Karpas-422 (cell line): ENCODE measurements at regions not wholly inside any gene's neighbourhood (a gene's known extent, or its start where the extent isn't known, plus 50 kb on each side); places are given as distances from the start of the nearest gene placed in this dataset.

Experiments
- DNase-seq: peaks from one replicate; pipeline ENCODE4 v3.0.0-alpha.2; 2015
- H2AFZ ChIP-seq: fragments of 200-600 bp; sonication (generic); 2 replicates; pipeline ENCODE4 v1.6.1; 2014; ENCODE audit warnings: antibody characterized with exemption, low read length, mixed read lengths
- H3K27ac ChIP-seq: fragments of 200-600 bp; sonication (generic); 2 replicates; pipeline ENCODE4 v1.5.1; 2014; ENCODE audit warnings: mild to moderate bottlenecking, low read length, moderate library complexity
- H3K27me3 ChIP-seq: fragments of 200-600 bp; sonication (generic); 2 replicates; pipeline ENCODE4 v1.6.1; 2014; ENCODE audit warnings: low read length, mixed read lengths
- H3K36me3 ChIP-seq: fragments of 200-600 bp; sonication (generic); 2 replicates; pipeline ENCODE4 v1.6.1; 2014; ENCODE audit warnings: low read length, mixed read lengths; ENCODE audit not compliant: insufficient read depth
- H3K4me1 ChIP-seq: fragments of 200-600 bp; sonication (generic); 2 replicates; pipeline ENCODE4 v1.6.1; 2014; ENCODE audit warnings: mild to moderate bottlenecking, low read length, mixed read lengths
- H3K4me2 ChIP-seq: fragments of 200-600 bp; sonication (generic); 2 replicates; pipeline ENCODE4 v1.6.1; 2014; ENCODE audit warnings: low read length, low read depth, mild to moderate bottlenecking; ENCODE audit not compliant: poor library complexity, severe bottlenecking
- H3K4me3 ChIP-seq: fragments of 200-600 bp; sonication (generic); 2 replicates; pipeline ENCODE4 v1.5.1; 2014; ENCODE audit warnings: mild to moderate bottlenecking, antibody characterized with exemption, low read length, mixed read lengths
- H3K79me2 ChIP-seq: fragments of 200-600 bp; sonication (generic); 2 replicates; pipeline ENCODE4 v1.6.1; 2014; ENCODE audit warnings: mild to moderate bottlenecking, low read length, mixed read lengths
- H3K9ac ChIP-seq: fragments of 200-600 bp; sonication (generic); 2 replicates; pipeline ENCODE4 v1.6.0; 2014; ENCODE audit warnings: low read length
- H3K9me2 ChIP-seq: fragments of 200-600 bp; sonication (generic), shearing (Covaris generic); replicated peaks from 2 replicates; pipeline ENCODE4 v1.6.0; 2014; ENCODE audit warnings: mild to moderate bottlenecking, low read length, moderate library complexity; ENCODE audit not compliant: insufficient read depth
- H3K9me3 ChIP-seq: fragments of 300-700, 200-600 bp; sonication (generic); 2 replicates; pipeline ENCODE4 v1.6.1; 2014; ENCODE audit warnings: low read length, mixed read lengths
- H4K20me1 ChIP-seq: fragments of 200-600 bp; sonication (generic); 2 replicates; pipeline ENCODE4 v1.6.1; 2014; ENCODE audit warnings: mild to moderate bottlenecking, antibody characterized with exemption, low read length, low read depth; ENCODE audit not compliant: insufficient read depth

DNA sequence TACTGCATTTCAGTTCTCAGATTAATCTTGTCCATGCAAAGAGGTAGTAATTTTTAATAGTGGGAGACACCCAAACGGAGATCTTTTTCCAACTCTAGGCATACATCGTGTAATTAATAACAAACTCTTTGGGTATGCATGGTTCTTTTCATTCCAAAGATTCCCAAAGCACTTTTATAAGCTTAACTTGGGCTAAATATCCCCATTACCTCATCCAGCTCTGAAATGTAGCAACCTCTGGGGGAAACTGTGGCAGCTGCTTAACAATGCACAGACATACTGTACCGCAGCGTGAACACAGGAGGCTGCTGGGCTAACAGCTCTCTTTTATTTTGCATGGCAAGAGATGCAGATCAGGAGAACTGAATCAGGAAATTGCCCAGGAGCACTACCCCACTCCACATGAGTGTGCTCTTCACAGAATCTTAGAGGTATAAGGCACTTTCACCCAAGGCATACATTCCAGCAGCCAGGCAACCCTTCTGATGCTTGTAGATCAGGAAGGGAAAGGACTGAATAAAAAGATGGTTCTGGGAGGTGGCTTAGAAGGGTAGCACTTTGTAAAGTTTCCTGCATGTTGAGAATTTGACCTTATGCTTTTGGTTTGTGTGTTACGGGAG lies 114.4 kb upstream of the GLI3 start:
- no peak overlapping the region for H3K4me2 ChIP-seq
- H3K4me1 ChIP-seq = no peaks in the 10 kb centered on the region
- H3K9me3 ChIP-seq = no peaks in the 10 kb centered on the region
- H3K4me3 ChIP-seq = no peak overlapping the region
- no peaks in the 10 kb centered on the region for H3K27me3 ChIP-seq
- H3K27ac ChIP-seq = no peak overlapping the region
- DNase-seq = no peak
- no peak overlapping the region for H2AFZ ChIP-seq
- no peaks in the 10 kb centered on the region for H4K20me1 ChIP-seq
- H3K9me2 ChIP-seq = no peaks in the 10 kb centered on the region
- no peaks in the 10 kb centered on the region for H3K36me3 ChIP-seq
- no peaks in the 10 kb centered on the region for H3K79me2 ChIP-seq
- H3K9ac ChIP-seq = no peak overlapping the region

DNA sequence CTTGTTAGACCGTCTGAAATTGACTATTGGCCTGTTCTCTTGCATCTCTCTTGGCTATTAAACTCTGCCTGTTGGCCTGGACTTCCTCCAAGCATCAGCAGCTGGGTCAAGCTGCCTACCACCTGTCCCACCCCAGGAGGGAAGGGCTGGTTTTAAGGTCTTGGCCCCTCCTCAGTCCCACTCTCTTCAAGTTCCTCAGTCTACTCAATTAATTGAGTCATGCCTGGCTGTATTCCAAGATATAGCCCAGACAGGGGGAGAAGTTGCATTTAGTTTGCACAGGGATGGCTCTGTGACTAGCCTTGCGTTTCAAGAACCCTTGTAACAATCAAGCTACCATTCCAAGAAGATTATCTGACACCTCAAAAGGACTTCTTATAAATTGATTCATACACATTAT lies 113.8 kb upstream of the GLI3 start:
- DNase-seq = no peak
- Histone ChIP-seq H3K4me1 (no peaks in the 10 kb centered on the region), H3K27me3 (no peaks in the 10 kb centered on the region), H2AFZ (no peak overlapping the region), H3K4me2 (no peak overlapping the region), H3K9me2 (no peaks in the 10 kb centered on the region), H4K20me1 (no peaks in the 10 kb centered on the region), H3K36me3 (no peaks in the 10 kb centered on the region), H3K9me3 (no peaks in the 10 kb centered on the region), H3K9ac (no peak overlapping the region), H3K79me2 (no peaks in the 10 kb centered on the region), H3K27ac (no peak overlapping the region), H3K4me3 (no peak overlapping the region)

DNA sequence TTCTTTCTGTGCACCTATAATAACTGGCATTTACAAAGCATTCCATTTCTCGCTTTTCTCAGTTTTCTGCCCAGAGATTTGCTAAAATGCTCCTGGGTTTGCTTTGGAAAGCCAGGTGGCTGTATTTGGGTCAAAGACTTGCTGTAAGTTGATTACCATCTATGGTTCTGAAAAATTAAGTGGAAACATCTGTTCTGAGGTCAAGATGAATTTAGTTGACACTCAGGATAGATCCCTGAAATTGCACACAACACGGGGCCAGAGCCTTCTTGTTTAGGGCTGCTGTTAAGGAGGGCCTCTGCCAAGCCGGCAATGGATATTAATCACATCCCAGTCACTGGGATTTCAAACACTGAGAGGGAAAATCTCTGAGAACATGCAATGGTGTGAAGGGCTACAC lies 111.6 kb upstream of the GLI3 start:
- Histone ChIP-seq H3K9me2 (no peaks in the 10 kb centered on the region), H3K9ac (no peak overlapping the region), H3K9me3 (no peaks in the 10 kb centered on the region), H3K4me2 (no peak overlapping the region), H3K27ac (no peak overlapping the region), H2AFZ (no peak overlapping the region), H3K4me3 (no peak overlapping the region), H3K27me3 (no peaks in the 10 kb centered on the region), H4K20me1 (no peaks in the 10 kb centered on the region), H3K36me3 (no peaks in the 10 kb centered on the region), H3K79me2 (no peaks in the 10 kb centered on the region), H3K4me1 (no peaks in the 10 kb centered on the region)
- DNase-seq = no peak

DNA sequence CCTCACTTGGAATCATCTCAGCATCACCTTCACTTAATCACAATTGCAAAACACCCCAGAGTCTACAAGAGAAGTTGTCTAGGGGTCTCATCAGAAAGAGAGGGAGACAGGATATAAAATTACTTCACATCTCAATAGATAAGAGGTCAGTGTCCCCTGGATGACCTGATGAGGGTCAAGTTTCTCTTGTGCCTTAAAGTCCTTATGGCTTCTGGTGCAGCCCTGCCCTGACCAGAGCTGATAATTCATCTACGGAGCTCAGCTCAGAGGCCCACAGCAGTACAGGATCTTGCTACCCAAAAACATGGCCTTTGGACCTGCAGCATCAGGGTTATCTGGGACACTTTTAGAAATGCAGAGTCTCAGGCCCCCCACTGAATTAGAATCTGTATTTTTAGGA lies 111.1 kb upstream of the GLI3 start:
- Histone ChIP-seq H3K9ac (no peak overlapping the region), H3K9me2 (no peaks in the 10 kb centered on the region), H4K20me1 (no peaks in the 10 kb centered on the region), H2AFZ (no peak overlapping the region), H3K4me1 (no peaks in the 10 kb centered on the region), H3K36me3 (no peaks in the 10 kb centered on the region), H3K4me2 (no peak overlapping the region), H3K27me3 (no peaks in the 10 kb centered on the region), H3K9me3 (no peaks in the 10 kb centered on the region), H3K79me2 (no peaks in the 10 kb centered on the region), H3K4me3 (no peak overlapping the region), H3K27ac (no peak overlapping the region)
- no peak for DNase-seq

DNA sequence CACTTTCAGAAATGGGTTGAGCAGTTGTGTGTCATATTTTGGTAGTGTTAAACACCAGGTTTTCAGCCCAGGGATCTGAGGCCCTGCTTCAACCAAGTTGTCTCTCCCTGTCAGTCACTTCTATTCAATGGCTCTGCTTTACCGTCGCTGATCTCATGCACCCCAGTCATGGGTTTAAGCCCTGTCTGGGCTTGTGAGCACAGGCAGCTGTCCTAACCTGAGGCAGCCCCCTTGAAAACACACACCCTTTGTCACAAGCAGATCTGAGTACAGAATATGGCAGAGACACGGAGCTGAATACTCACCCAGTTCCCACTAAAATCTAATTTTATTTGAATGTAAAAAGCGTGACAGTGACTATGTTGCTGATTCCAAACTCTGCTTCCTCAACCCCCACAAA lies 110.6 kb upstream of the GLI3 start:
- no peak for DNase-seq
- Histone ChIP-seq H3K79me2 (no peaks in the 10 kb centered on the region), H3K27ac (no peak overlapping the region), H3K27me3 (no peaks in the 10 kb centered on the region), H4K20me1 (no peaks in the 10 kb centered on the region), H3K9me3 (no peaks in the 10 kb centered on the region), H3K4me3 (no peak overlapping the region), H3K36me3 (no peaks in the 10 kb centered on the region), H3K9ac (no peak overlapping the region), H2AFZ (no peak overlapping the region), H3K4me2 (no peak overlapping the region), H3K4me1 (no peaks in the 10 kb centered on the region), H3K9me2 (no peaks in the 10 kb centered on the region)

DNA sequence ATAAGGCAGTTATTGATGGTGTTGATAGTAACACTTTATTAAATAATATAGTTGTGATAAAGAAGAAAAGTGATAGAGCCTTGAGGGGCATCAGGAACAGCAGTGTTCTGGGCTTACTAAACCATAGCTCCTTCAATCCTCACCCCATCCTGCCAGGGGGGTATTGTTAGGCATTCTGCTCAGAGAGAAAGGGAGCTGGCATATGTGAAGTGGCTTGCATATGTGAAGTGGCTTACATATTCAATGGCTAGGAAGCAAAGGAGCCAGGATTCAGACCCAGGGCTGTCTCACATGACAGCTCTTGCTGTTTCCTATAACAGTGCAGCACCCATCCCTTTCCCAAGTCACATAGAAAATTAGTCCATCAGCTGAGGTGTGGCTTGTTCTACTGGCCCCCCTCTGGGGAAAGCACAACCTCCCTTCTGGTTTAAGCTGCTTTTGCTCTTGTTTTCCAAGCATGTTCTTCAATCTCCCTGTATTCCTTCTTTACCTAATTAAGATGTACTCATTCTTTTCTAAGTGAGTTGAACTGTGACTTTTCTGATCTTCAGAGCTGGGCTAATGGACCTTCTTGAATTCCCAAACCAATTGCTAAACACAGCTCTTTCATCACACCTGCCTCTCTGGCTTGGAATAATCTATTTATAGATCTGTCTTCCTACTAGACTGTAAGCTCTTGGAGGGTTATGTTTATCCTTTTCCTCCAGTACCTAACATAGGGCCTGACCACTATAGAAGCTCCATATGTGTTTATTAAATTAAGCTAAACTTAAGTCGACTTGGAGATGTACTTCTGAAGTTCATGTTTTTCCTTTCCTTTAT lies 108.7 kb upstream of the GLI3 start:
- no peak for DNase-seq
- Histone ChIP-seq H4K20me1 (no peaks in the 10 kb centered on the region), H2AFZ (no peak overlapping the region), H3K4me2 (no peak overlapping the region), H3K27me3 (no peaks in the 10 kb centered on the region), H3K4me1 (no peaks in the 10 kb centered on the region), H3K27ac (no peak overlapping the region), H3K79me2 (no peaks in the 10 kb centered on the region), H3K9me2 (no peaks in the 10 kb centered on the region), H3K9me3 (no peaks in the 10 kb centered on the region), H3K36me3 (no peaks in the 10 kb centered on the region), H3K9ac (no peak overlapping the region), H3K4me3 (no peak overlapping the region)

DNA sequence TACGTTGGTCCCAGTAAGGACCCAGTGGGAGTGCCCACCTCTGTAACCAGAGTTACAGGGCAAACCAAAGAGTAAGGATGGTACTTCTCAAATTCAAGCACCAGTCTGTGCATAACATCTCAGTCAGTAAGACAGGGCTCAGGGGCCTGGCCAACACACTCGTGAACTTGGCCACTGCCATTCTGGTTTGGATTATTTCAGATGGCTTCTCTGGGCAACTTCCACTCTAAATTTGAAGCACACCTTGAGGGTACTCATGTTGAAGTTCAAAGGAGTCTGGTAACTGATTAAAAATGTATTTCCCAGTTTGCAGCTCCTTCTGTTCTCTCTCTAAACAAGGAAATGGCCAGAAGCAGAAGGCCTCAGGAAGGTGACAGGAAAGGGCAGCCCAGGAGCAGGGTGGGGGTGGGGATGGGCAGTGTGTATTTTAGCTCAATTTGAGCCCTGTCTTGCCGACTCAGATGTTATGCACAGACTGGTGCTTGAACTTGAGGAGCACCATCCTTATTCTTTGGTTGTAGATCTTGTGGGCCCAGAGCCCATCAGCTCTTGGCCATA lies 107.3 kb upstream of the GLI3 start:
- H3K9me3 ChIP-seq = no peaks in the 10 kb centered on the region
- no peak overlapping the region for H2AFZ ChIP-seq
- no peak overlapping the region for H3K4me3 ChIP-seq
- no peak for DNase-seq
- no peaks in the 10 kb centered on the region for H3K9me2 ChIP-seq
- no peaks in the 10 kb centered on the region for H3K27me3 ChIP-seq
- no peak overlapping the region for H3K4me2 ChIP-seq
- no peaks in the 10 kb centered on the region for H3K4me1 ChIP-seq
- H3K9ac ChIP-seq = no peak overlapping the region
- no peaks in the 10 kb centered on the region for H4K20me1 ChIP-seq
- H3K27ac ChIP-seq = no peak overlapping the region
- H3K36me3 ChIP-seq = no peaks in the 10 kb centered on the region
- H3K79me2 ChIP-seq = no peaks in the 10 kb centered on the region

DNA sequence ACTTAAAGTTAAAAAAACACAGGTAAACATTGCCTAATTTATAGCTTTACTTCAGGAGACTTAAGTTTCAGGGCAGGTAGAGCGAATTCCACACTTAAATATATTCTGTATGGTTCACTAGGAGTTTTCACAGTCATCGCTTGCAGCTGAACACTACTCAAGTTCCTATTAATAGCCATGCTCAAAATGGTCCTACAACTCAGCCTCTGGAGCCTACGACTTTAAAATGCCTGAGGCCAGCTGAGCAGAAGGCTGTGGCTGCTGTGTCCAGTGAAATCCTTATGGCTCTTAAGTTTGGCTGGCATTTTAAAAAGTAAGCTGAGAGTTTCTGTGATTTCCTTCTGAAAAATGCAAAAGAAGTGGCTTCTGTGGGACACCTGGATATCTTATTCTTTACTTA lies 105.4 kb upstream of the GLI3 start:
- Histone ChIP-seq H3K4me2 (no peak overlapping the region), H3K27me3 (no peaks in the 10 kb centered on the region), H4K20me1 (no peaks in the 10 kb centered on the region), H3K9me3 (no peaks in the 10 kb centered on the region), H3K79me2 (no peaks in the 10 kb centered on the region), H3K9me2 (no peaks in the 10 kb centered on the region), H3K9ac (no peak overlapping the region), H3K4me1 (no peaks in the 10 kb centered on the region), H3K36me3 (no peaks in the 10 kb centered on the region), H3K27ac (no peak overlapping the region), H3K4me3 (no peak overlapping the region), H2AFZ (no peak overlapping the region)
- DNase-seq = no peak
